IMR-90 (cell line): ENCODE measurements at regions not wholly inside any gene's neighbourhood (a gene's known extent, or its start where the extent isn't known, plus 50 kb on each side); places are given as distances from the start of the nearest gene placed in this dataset.

Experiments used
- ATAC-seq: fragments of 200-7000 bp; cut with Tn5 transposase; 2 replicates; pipeline ENCODE4 v1.9.1; 2020; ENCODE audit warnings: low read depth, mild to moderate bottlenecking, moderate library complexity
- BruUV-seq: library from RNA; stranded (reverse); fragments of 400-500 nt; replicated peaks from 2 replicates; lab custom pipeline; 2021; lab: Mats Ljungman, UMichigan
- CTCF ChIA-PET: fragments of 300-600 bp; formaldehyde crosslinking; extraction: SDS; loops from one replicate; lab custom pipeline; 2021; ENCODE audit warnings: antibody characterized with exemption; lab: Yijun Ruan, JAX
- POLR2A ChIA-PET: fragments of 300-600 bp; sonication (Branson Sonifier 250); formaldehyde crosslinking; loops from one replicate; lab custom pipeline; 2022; ENCODE audit warnings: antibody characterized with exemption; ENCODE audit not compliant: unreplicated experiment; lab: Charles Lee
- DNase-seq: peaks from one replicate; pipeline ENCODE4 v3.0.0; 2013
- H2AFZ ChIP-seq: replicated peaks from 2 replicates; pipeline ENCODE3; 2013; ENCODE audit warnings: low read length, mild to moderate bottlenecking; ENCODE audit not compliant: poor library complexity
- H2AK5ac ChIP-seq: 2 replicates; pipeline ENCODE4 v1.6.1; 2013; ENCODE audit warnings: low read depth, low read length, inconsistent platforms
- H2AK9ac ChIP-seq: replicated peaks from 2 replicates; pipeline ENCODE3; 2013; ENCODE audit warnings: mild to moderate bottlenecking, low read depth, low read length, moderate library complexity; ENCODE audit not compliant: poor library complexity
- H2BK120ac ChIP-seq: 2 replicates; pipeline ENCODE4 v1.6.1; 2013; ENCODE audit warnings: low read depth, low read length, inconsistent platforms
- H2BK15ac ChIP-seq: 3 replicates; pipeline ENCODE4 v1.6.1; 2013; ENCODE audit warnings: low read depth, low read length, inconsistent platforms
- H2BK20ac ChIP-seq: 2 replicates; pipeline ENCODE4 v1.6.1; 2013; ENCODE audit warnings: low read depth, mild to moderate bottlenecking, inconsistent platforms, low read length, moderate library complexity
- H2BK5ac ChIP-seq: 2 replicates; pipeline ENCODE4 v1.6.1; 2013; ENCODE audit warnings: mild to moderate bottlenecking, low read depth, low read length, inconsistent platforms; ENCODE audit not compliant: poor library complexity, severe bottlenecking
- H3K14ac ChIP-seq: replicated peaks from 2 replicates; pipeline ENCODE4 v1.6.1; 2013; ENCODE audit warnings: low read depth, low read length, inconsistent platforms
- H3K18ac ChIP-seq: 2 replicates; pipeline ENCODE4 v1.6.1; 2013; ENCODE audit warnings: low read depth, low read length, control low read depth
- H3K23ac ChIP-seq: 2 replicates; pipeline ENCODE4 v1.6.1; 2013; ENCODE audit warnings: low read depth, low read length, inconsistent platforms
- H3K27ac ChIP-seq: 2 replicates; pipeline ENCODE4 v1.5.1; 2013; ENCODE audit warnings: mild to moderate bottlenecking, control low read depth, low read length; ENCODE audit not compliant: insufficient read depth
- H3K27me3 ChIP-seq: 2 replicates; pipeline ENCODE4 v1.6.1; 2013; ENCODE audit warnings: low read length; ENCODE audit not compliant: control insufficient read depth, insufficient read depth
- H3K36me3 ChIP-seq: 2 replicates; pipeline ENCODE4 v1.6.1; 2013; ENCODE audit warnings: low read length, mixed read lengths; ENCODE audit not compliant: control insufficient read depth, insufficient read depth
- H3K4ac ChIP-seq: 2 replicates; pipeline ENCODE4 v1.6.1; 2013; ENCODE audit warnings: low read depth, low read length, inconsistent platforms
- H3K4me1 ChIP-seq: 2 replicates; pipeline ENCODE4 v1.6.1; 2013; ENCODE audit warnings: low read length, mixed read lengths; ENCODE audit not compliant: control insufficient read depth, insufficient read depth
- H3K4me2 ChIP-seq: 2 replicates; pipeline ENCODE4 v1.6.1; 2013; ENCODE audit warnings: low read depth, mild to moderate bottlenecking, control low read depth, low read length, moderate library complexity
- H3K4me3 ChIP-seq: 2 replicates; pipeline ENCODE4 v1.5.1; 2013; ENCODE audit warnings: low read depth, mild to moderate bottlenecking, control low read depth, low read length, moderate library complexity; ENCODE audit not compliant: insufficient read depth
- H3K56ac ChIP-seq: 2 replicates; pipeline ENCODE4 v1.6.1; 2013; ENCODE audit warnings: low read length, inconsistent platforms; ENCODE audit not compliant: insufficient read depth; ENCODE audit errors: extremely low read depth
- H3K79me1 ChIP-seq, 2 experiments: 2 replicates each; pipeline ENCODE4 v1.6.1; 2013; ENCODE audit warnings: low read length in 2 of 2, inconsistent platforms in 1 of 2, low read depth in 1 of 2
- H3K9ac ChIP-seq: 2 replicates; pipeline ENCODE4 v1.6.1; 2013; ENCODE audit warnings: low read depth, low read length, control low read depth
- H3K9me1 ChIP-seq: 2 replicates; pipeline ENCODE4 v1.6.1; 2013; ENCODE audit warnings: low read length, inconsistent platforms; ENCODE audit not compliant: insufficient read depth
- H3K9me3 ChIP-seq: 2 replicates; pipeline ENCODE4 v1.6.1; 2013; ENCODE audit warnings: low read length; ENCODE audit not compliant: control insufficient read depth, insufficient read depth
- H4K20me1 ChIP-seq: 2 replicates; pipeline ENCODE4 v1.6.1; 2013; ENCODE audit warnings: low read length, inconsistent platforms; ENCODE audit not compliant: insufficient read depth
- H4K5ac ChIP-seq: 2 replicates; pipeline ENCODE4 v1.6.1; 2013; ENCODE audit warnings: mild to moderate bottlenecking, low read depth, low read length, control low read depth
- H4K8ac ChIP-seq, 2 experiments: 2 replicates each; pipeline ENCODE4 v1.6.1; 2013; ENCODE audit warnings: low read depth in 2 of 2, low read length in 2 of 2, control low read depth in 1 of 2, inconsistent platforms in 1 of 2
- H4K91ac ChIP-seq: 2 replicates; pipeline ENCODE4 v1.6.1; 2013; ENCODE audit warnings: low read depth, low read length, inconsistent platforms; ENCODE audit not compliant: insufficient read depth
- BHLHE40 ChIP-seq: fragments of 150-350 bp; IDR thresholded peaks from 2 replicates; pipeline ENCODE4 v1.6.1; 2016; ENCODE audit warnings: mild to moderate bottlenecking, low read depth, low read length
- CEBPB ChIP-seq: IDR thresholded peaks from 2 replicates; pipeline ENCODE4 v1.6.1; 2012; ENCODE audit warnings: low read depth, low read length, improper control_type of control experiment
- CHD1 ChIP-seq: IDR thresholded peaks from 2 replicates; pipeline ENCODE4 v1.6.1; 2012; ENCODE audit warnings: low read depth, low read length, improper control_type of control experiment
- CTCF ChIP-seq: conservative IDR thresholded peaks from 2 replicates; pipeline ENCODE4 v1.5.1; 2012; ENCODE audit warnings: mild to moderate bottlenecking, low read depth, low read length, improper control_type of control experiment
- ELK1 ChIP-seq: fragments of 150-350 bp; IDR thresholded peaks from 2 replicates; pipeline ENCODE4 v1.6.1; 2016; ENCODE audit warnings: low read depth, mild to moderate bottlenecking, low read length, moderate library complexity, borderline replicate concordance
- FOS ChIP-seq: fragments of 150-350 bp; IDR thresholded peaks from 2 replicates; pipeline ENCODE4 v1.6.1; 2016; ENCODE audit warnings: low read depth, low read length
- MAFK ChIP-seq: IDR thresholded peaks from 2 replicates; pipeline ENCODE4 v1.6.1; 2012; ENCODE audit warnings: low read depth, low read length, improper control_type of control experiment
- MAZ ChIP-seq: IDR thresholded peaks from 2 replicates; pipeline ENCODE4 v1.6.1; 2012; ENCODE audit warnings: low read depth, mild to moderate bottlenecking, low read length, improper control_type of control experiment, moderate library complexity, borderline replicate concordance
- MXI1 ChIP-seq: IDR thresholded peaks from 2 replicates; pipeline ENCODE4 v1.6.1; 2012; ENCODE audit warnings: low read depth, mild to moderate bottlenecking, low read length, moderate library complexity, borderline replicate concordance
- NFE2L2 ChIP-seq: fragments of 150-350 bp; IDR thresholded peaks from 2 replicates; pipeline ENCODE4 v1.6.1; 2016; ENCODE audit warnings: low read depth, mild to moderate bottlenecking, low read length
- POLR2A ChIP-seq: IDR thresholded peaks from 2 replicates; pipeline ENCODE4 v1.6.1; 2012; ENCODE audit warnings: mild to moderate bottlenecking, low read depth, low read length
- RAD21 ChIP-seq: IDR thresholded peaks from 2 replicates; pipeline ENCODE4 v1.6.1; 2012; ENCODE audit warnings: low read length, improper control_type of control experiment
- RCOR1 ChIP-seq: IDR thresholded peaks from 2 replicates; pipeline ENCODE4 v1.6.1; 2012; ENCODE audit warnings: mild to moderate bottlenecking, low read length, improper control_type of control experiment; ENCODE audit not compliant: insufficient replicate concordance
- RFX5 ChIP-seq: IDR thresholded peaks from 2 replicates; pipeline ENCODE4 v1.8.0; 2012; ENCODE audit warnings: low read depth, mild to moderate bottlenecking, low read length, moderate library complexity
- SMC3 ChIP-seq: fragments of 150-350 bp; IDR thresholded peaks from 2 replicates; pipeline ENCODE4 v1.6.1; 2016; ENCODE audit warnings: low read depth, mild to moderate bottlenecking, antibody characterized with exemption, low read length, moderate library complexity
- USF2 ChIP-seq: fragments of 150-350 bp; IDR thresholded peaks from 2 replicates; pipeline ENCODE4 v1.6.1; 2017; ENCODE audit warnings: mild to moderate bottlenecking, antibody characterized with exemption, low read length, low read depth
- WGBS, 2 experiments: methylation state at CpG; one replicate each; pipeline versions ENCODE4 v1.1.5 to v1.1.7; 2013; ENCODE audit warnings: missing lambda C conversion rate in 2 of 2; ENCODE audit not compliant: insufficient read length in 1 of 2; ENCODE audit errors: extremely low coverage in 2 of 2; 5-methylcytosine and 5-hydroxymethylcytosine counted together
- dilution Hi-C: fragments of 300-500 bp; cut with HindIII; formaldehyde crosslinking; loops from one replicate; pipeline ENCODE4 v1.14.3; 2018; ENCODE audit warnings: low sequenced_read_pairs; ENCODE audit not compliant: unreplicated experiment
- in situ Hi-C: fragments of 300-500 bp; cut with MboI; formaldehyde crosslinking; loops from 3 replicates; pipeline ENCODE4 v1.14.3; 2019; ENCODE audit warnings: low sequenced_read_pairs, inconsistent platforms, mixed read lengths
- intact Hi-C: fragments of 100-400 bp; cut with micrococcal nuclease; formaldehyde crosslinking; loops from 2 replicates; pipeline ENCODE4 v1.10.0; 2022

GRCh38 chr19:27962264-27962663 is 1250.7 kb downstream of the UQCRFS1 start:
- H3K23ac ChIP-seq: no peak overlapping the region
- H2BK15ac ChIP-seq: no peak overlapping the region
- CTCF ChIA-PET: no interaction called here
- intact Hi-C loops: no loop called here
- H3K4me3 ChIP-seq: no peak overlapping the region
- no peaks in the 10 kb centered on the region for H4K20me1 ChIP-seq
- H4K8ac ChIP-seq: no peak overlapping the region
- H4K91ac ChIP-seq: no peak overlapping the region
- POLR2A ChIA-PET: no interaction called here
- H2AK9ac ChIP-seq: no peak overlapping the region
- no peaks in the 10 kb centered on the region; the same call in 1 of the 2 replicates for H3K9me3 ChIP-seq
- no peak overlapping the region for H3K4ac ChIP-seq
- dilution Hi-C loops: no loop called here
- H3K27ac ChIP-seq: no peak overlapping the region
- H3K18ac ChIP-seq: no peak overlapping the region
- no peak overlapping the region for H2AFZ ChIP-seq
- H2AK5ac ChIP-seq: no peak overlapping the region
- no peak overlapping the region for H4K5ac ChIP-seq
- 20% methylated on average over 1 of the region's 3 CpGs; no CpG with 5 or more reads in 1 of the 2 experiments for WGBS, 2 experiments
- BruUV-seq: no TSS peak
- in situ Hi-C loops: loop anchor here (25.0 kb wide), 1 partner anchor 750 kb away; no protein-coding TSS in a partner anchor
- H3K9ac ChIP-seq: no peak overlapping the region
- no peak overlapping the region for H2BK120ac ChIP-seq
- H3K36me3 ChIP-seq: no peaks in the 10 kb centered on the region
- H3K4me1 ChIP-seq: no peaks in the 10 kb centered on the region
- no peaks in the 10 kb centered on the region for H3K9me1 ChIP-seq
- no peaks in the 10 kb centered on the region for H3K79me1 ChIP-seq
- H3K14ac ChIP-seq: no peak overlapping the region
- H2BK20ac ChIP-seq: no peak overlapping the region
- TF ChIP-seq MXI1 (no peak), CTCF (no peak), RAD21 (no peak), CEBPB (no peak), USF2 (no peak), RFX5 (no peak), POLR2A (no peak), RCOR1 (no peak), MAZ (no peak), SMC3 (no peak), NFE2L2 (no peak), BHLHE40 (no peak), ELK1 (no peak), CHD1 (no peak), FOS (no peak), MAFK (no peak)
- H3K27me3 ChIP-seq: no peaks in the 10 kb centered on the region
- ATAC-seq: no peak
- H3K56ac ChIP-seq: no peak overlapping the region
- H3K4me2 ChIP-seq: no peak overlapping the region
- no peak overlapping the region for H2BK5ac ChIP-seq
- DNase-seq: no peak
